ENCODE measurements at regions not wholly inside any gene's neighbourhood (a gene's known extent, or its start where the extent isn't known, plus 50 kb on each side); places are given as distances from the start of the nearest gene placed in this dataset.

DNA sequence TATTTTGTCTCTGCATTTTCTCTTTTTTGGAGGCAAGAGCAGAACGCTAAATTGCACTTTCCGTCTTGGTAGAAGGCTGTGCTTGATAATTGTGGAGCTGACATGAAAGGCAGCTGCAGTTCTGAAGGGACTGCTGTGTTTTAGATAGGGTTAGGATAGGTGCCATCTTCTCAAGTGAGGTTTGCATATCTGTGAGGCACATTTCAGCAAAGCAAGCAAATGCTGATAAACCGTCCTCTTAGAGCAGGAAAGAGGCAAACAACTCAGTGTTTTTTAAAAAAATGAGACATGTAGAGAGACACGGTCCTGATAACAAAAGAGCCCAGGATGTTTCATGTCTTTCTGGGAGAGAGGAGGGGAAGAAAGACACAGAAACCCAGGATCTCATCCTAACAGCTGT lies 217.7 kb downstream of the SOCS6 start:
- Histone ChIP-seq H3K79me2 (no peaks in the 10 kb centered on the region), H3K27me3 (peaks cover 3% of the 10 kb centered on the region), H3K4me2 (no peak overlapping the region), H3K9me2 (replicated peaks; ENCODE audit: insufficient read depth) (no peaks in the 10 kb centered on the region), H3K9me3 (ENCODE audit: low read depth) (no peaks in the 10 kb centered on the region), H3K4me1 (ENCODE audit: insufficient read depth) (no peaks in the 10 kb centered on the region), H3K36me3 (replicated peaks; ENCODE audit: insufficient read depth, low read depth) (no peaks in the 10 kb centered on the region), H2AFZ (no peak overlapping the region), H3K4me3 (no peak overlapping the region), H3K27ac (no peak overlapping the region), H4K20me1 (ENCODE audit: insufficient read depth, poor library complexity, severe bottlenecking) (no peaks in the 10 kb centered on the region)
- WGBS (ENCODE audit: low lambda C conversion rate, missing lambda C conversion rate), result 61% methylated on average over 4 of the region's 4 CpGs
- TF ChIP-seq, protein P1, sequence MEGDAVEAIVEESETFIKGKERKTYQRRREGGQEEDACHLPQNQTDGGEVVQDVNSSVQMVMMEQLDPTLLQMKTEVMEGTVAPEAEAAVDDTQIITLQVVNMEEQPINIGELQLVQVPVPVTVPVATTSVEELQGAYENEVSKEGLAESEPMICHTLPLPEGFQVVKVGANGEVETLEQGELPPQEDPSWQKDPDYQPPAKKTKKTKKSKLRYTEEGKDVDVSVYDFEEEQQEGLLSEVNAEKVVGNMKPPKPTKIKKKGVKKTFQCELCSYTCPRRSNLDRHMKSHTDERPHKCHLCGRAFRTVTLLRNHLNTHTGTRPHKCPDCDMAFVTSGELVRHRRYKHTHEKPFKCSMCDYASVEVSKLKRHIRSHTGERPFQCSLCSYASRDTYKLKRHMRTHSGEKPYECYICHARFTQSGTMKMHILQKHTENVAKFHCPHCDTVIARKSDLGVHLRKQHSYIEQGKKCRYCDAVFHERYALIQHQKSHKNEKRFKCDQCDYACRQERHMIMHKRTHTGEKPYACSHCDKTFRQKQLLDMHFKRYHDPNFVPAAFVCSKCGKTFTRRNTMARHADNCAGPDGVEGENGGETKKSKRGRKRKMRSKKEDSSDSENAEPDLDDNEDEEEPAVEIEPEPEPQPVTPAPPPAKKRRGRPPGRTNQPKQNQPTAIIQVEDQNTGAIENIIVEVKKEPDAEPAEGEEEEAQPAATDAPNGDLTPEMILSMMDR (IDR thresholded peaks at IDR 0.05; ENCODE audit: poor library complexity), result no peak
- TF ChIP-seq EZH2phosphoT487 (IDR thresholded peaks at IDR 0.05; ENCODE audit: low read depth, severe bottlenecking, unreplicated experiment) (no peak), EZH2 (IDR thresholded peaks at IDR 0.05; ENCODE audit: borderline replicate concordance) (no peak)
- no peak for DNase-seq (ENCODE audit: low spot score)

DNA sequence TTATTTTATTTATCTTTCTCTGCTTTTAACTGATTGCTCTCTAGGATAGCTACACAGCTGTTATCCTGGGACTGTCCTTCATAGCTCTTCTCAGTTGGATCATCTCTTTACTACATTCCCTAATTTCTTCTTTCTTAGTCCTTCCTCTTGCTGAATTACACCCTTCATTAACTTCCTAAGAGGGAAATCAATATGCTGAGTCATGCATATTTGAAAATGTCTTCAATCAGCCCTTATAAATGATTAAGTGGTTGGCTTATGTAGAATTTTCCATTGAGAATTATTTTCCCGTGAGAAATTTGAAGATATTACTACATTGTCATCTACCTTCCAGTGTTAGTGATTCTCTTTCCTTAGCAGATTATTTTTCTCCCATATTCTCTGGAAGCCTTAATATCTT lies 214.2 kb downstream of the SOCS6 start:
- WGBS (ENCODE audit: low lambda C conversion rate, missing lambda C conversion rate), result 92% methylated on average over 1 of the region's 1 CpG
- Histone ChIP-seq H3K79me2 (no peaks in the 10 kb centered on the region), H3K27me3 (peaks cover 3% of the 10 kb centered on the region)

DNA sequence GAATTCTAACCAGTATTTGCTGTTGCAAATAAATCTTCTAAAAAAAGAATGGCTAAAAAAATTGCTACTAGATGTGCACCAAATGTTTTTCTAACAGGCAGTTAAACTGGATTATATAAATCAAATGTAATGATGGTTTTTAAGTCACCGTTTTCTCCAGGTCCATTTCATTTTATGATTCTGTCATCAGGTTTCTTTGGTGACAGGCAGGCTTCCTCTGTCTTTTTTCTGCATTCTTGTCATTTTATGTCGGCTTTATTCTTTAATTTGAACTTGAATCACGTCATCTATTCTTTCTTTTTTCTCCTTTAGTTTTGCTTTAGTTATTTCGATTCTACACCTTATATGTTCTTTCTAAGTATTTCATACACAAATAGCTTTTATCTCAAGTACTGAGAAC lies 212.5 kb downstream of the SOCS6 start:
- Histone ChIP-seq H2AFZ (no peak overlapping the region), H4K20me1 (ENCODE audit: insufficient read depth, poor library complexity, severe bottlenecking) (no peaks in the 10 kb centered on the region), H3K9me3 (ENCODE audit: low read depth) (no peaks in the 10 kb centered on the region), H3K36me3 (replicated peaks; ENCODE audit: insufficient read depth, low read depth) (no peaks in the 10 kb centered on the region), H3K27me3 (peaks cover 3% of the 10 kb centered on the region), H3K4me3 (no peak overlapping the region), H3K79me2 (no peaks in the 10 kb centered on the region), H3K4me1 (ENCODE audit: insufficient read depth) (no peaks in the 10 kb centered on the region), H3K4me2 (no peak overlapping the region), H3K27ac (no peak overlapping the region), H3K9me2 (replicated peaks; ENCODE audit: insufficient read depth) (no peaks in the 10 kb centered on the region)
- DNase-seq (ENCODE audit: low spot score), result no peak
- 67% methylated on average over 4 of the region's 4 CpGs for WGBS (ENCODE audit: low lambda C conversion rate, missing lambda C conversion rate)
- TF ChIP-seq EZH2 (IDR thresholded peaks at IDR 0.05; ENCODE audit: borderline replicate concordance) (no peak), EZH2phosphoT487 (IDR thresholded peaks at IDR 0.05; ENCODE audit: low read depth, severe bottlenecking, unreplicated experiment) (no peak)
- TF ChIP-seq, protein P1 (IDR thresholded peaks at IDR 0.05; ENCODE audit: poor library complexity), result no peak

More for the DNA sequence above, 214.2 kb downstream of the SOCS6 start:
- Histone ChIP-seq H3K4me1 (ENCODE audit: insufficient read depth) (no peaks in the 10 kb centered on the region), H3K27ac (no peak overlapping the region), H2AFZ (no peak overlapping the region), H3K4me2 (no peak overlapping the region), H3K4me3 (no peak overlapping the region), H4K20me1 (ENCODE audit: insufficient read depth, poor library complexity, severe bottlenecking) (no peaks in the 10 kb centered on the region), H3K9me3 (ENCODE audit: low read depth) (no peaks in the 10 kb centered on the region), H3K36me3 (replicated peaks; ENCODE audit: insufficient read depth, low read depth) (no peaks in the 10 kb centered on the region), H3K9me2 (replicated peaks; ENCODE audit: insufficient read depth) (no peaks in the 10 kb centered on the region)
- TF ChIP-seq EZH2 (IDR thresholded peaks at IDR 0.05; ENCODE audit: borderline replicate concordance) (no peak), EZH2phosphoT487 (IDR thresholded peaks at IDR 0.05; ENCODE audit: low read depth, severe bottlenecking, unreplicated experiment) (no peak)
- TF ChIP-seq, protein P1 (IDR thresholded peaks at IDR 0.05; ENCODE audit: poor library complexity), result no peak
- no peak for DNase-seq (ENCODE audit: low spot score)

DNA sequence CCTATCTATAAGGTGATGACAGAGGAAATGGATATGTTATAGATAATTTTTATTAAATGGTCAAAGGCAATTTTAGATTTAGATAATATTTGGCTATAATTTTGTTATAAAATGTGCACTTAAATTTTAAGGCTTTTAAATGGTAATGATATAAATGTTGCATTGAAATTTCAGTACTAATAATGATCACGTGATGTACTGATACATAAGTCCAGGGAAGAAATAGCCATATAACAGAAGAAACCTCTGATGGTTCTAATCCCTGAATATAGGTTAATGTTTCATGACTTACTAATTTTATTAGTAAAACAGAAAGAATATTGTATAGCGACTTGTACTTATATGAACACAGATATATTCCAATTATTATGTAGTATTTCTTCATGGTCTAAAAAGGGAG lies 211.9 kb downstream of the SOCS6 start:
- H4K20me1 ChIP-seq (ENCODE audit: insufficient read depth, poor library complexity, severe bottlenecking), result no peaks in the 10 kb centered on the region
- H2AFZ ChIP-seq, result no peak overlapping the region
- WGBS (ENCODE audit: low lambda C conversion rate, missing lambda C conversion rate), result 93% methylated on average over 2 of the region's 2 CpGs
- DNase-seq (ENCODE audit: low spot score), result no peak
- TF ChIP-seq EZH2phosphoT487 (IDR thresholded peaks at IDR 0.05; ENCODE audit: low read depth, severe bottlenecking, unreplicated experiment) (no peak), EZH2 (IDR thresholded peaks at IDR 0.05; ENCODE audit: borderline replicate concordance) (no peak)
- TF ChIP-seq, protein P1 (IDR thresholded peaks at IDR 0.05; ENCODE audit: poor library complexity), result no peak
- no peaks in the 10 kb centered on the region for H3K36me3 ChIP-seq (replicated peaks; ENCODE audit: insufficient read depth, low read depth)
- no peak overlapping the region for H3K4me3 ChIP-seq
- H3K4me2 ChIP-seq, result no peak overlapping the region
- no peaks in the 10 kb centered on the region for H3K9me3 ChIP-seq (ENCODE audit: low read depth)
- no peaks in the 10 kb centered on the region for H3K9me2 ChIP-seq (replicated peaks; ENCODE audit: insufficient read depth)
- H3K4me1 ChIP-seq (ENCODE audit: insufficient read depth), result no peaks in the 10 kb centered on the region
- H3K27me3 ChIP-seq, result peaks cover 3% of the 10 kb centered on the region
- no peaks in the 10 kb centered on the region for H3K79me2 ChIP-seq
- H3K27ac ChIP-seq, result no peak overlapping the region
